Liver (tissue), 8 donors: ENCODE measurements at regions not wholly inside any gene's neighbourhood (a gene's known extent, or its start where the extent isn't known, plus 50 kb on each side); places are given as distances from the start of the nearest gene placed in this dataset.

Source experiments
- DNase-seq: peaks from one replicate; pipeline ENCODE4 v3.0.0-alpha.2; 2017; ENCODE audit warnings: low spot score
- H3K27ac ChIP-seq, 2 donors: one replicate each; pipeline ENCODE4 v1.7.0; 2013; ENCODE audit warnings: inconsistent platforms in 2 of 2, low read length in 2 of 2, control low read depth in 1 of 2, low read depth in 1 of 2, mild to moderate bottlenecking in 1 of 2
- H3K27me3 ChIP-seq, 4 donors: one replicate each; pipeline versions ENCODE4 v1.6.1 to v1.7.0; 2013; ENCODE audit warnings: low read length in 3 of 4, inconsistent platforms in 1 of 4, mild to moderate bottlenecking in 1 of 4, moderate library complexity in 1 of 4; ENCODE audit not compliant: control insufficient read depth in 4 of 4, insufficient read depth in 4 of 4
- H3K36me3 ChIP-seq, 4 donors: one replicate each; pipeline versions ENCODE4 v1.6.1 to v1.7.0; 2013; ENCODE audit warnings: low read length in 3 of 4, mild to moderate bottlenecking in 3 of 4, low read depth in 1 of 4, moderate library complexity in 1 of 4; ENCODE audit not compliant: control insufficient read depth in 4 of 4, insufficient read depth in 3 of 4
- H3K4me1 ChIP-seq, 4 donors: one replicate each; pipeline versions ENCODE4 v1.6.1 to v1.7.0; 2013; ENCODE audit warnings: low read length in 3 of 4, mild to moderate bottlenecking in 3 of 4, moderate library complexity in 1 of 4; ENCODE audit not compliant: control insufficient read depth in 4 of 4, insufficient read depth in 4 of 4
- H3K4me3 ChIP-seq, 3 donors: one replicate each; pipeline versions ENCODE4 v1.6.1 to v1.7.0; 2013; ENCODE audit warnings: low read length in 3 of 3, control low read depth in 1 of 3, low read depth in 1 of 3, mild to moderate bottlenecking in 1 of 3
- H3K9ac ChIP-seq, 2 donors: one replicate each; pipeline ENCODE4 v1.7.0; 2013; ENCODE audit warnings: low read length in 2 of 2, mild to moderate bottlenecking in 2 of 2, moderate library complexity in 2 of 2, control low read depth in 1 of 2, low read depth in 1 of 2
- H3K9me3 ChIP-seq, 4 donors: one replicate each; pipeline versions ENCODE4 v1.6.1 to v1.7.0; 2013; ENCODE audit warnings: low read length in 3 of 4; ENCODE audit not compliant: control insufficient read depth in 4 of 4
- ATF3 ChIP-seq: IDR thresholded peaks from 2 replicates; pipeline ENCODE4 v1.6.1; 2016; ENCODE audit warnings: antibody characterized with exemption
- CTCF ChIP-seq: fragments of 150-350 bp; IDR thresholded peaks from 2 replicates; pipeline ENCODE4 v1.5.1; 2017; ENCODE audit warnings: improper control_type of control experiment, low read depth, low read length; ENCODE audit not compliant: missing input control
- EGR1 ChIP-seq, 2 donors: IDR thresholded peaks; 2 replicates each; pipeline ENCODE4 v1.6.1; 2016 to 2018; ENCODE audit warnings: antibody characterized with exemption in 2 of 2, low read depth in 2 of 2
- FOXA1 ChIP-seq: IDR thresholded peaks from 2 replicates; pipeline ENCODE4 v1.6.1; 2016; ENCODE audit warnings: antibody characterized with exemption
- FOXA2 ChIP-seq: IDR thresholded peaks from 2 replicates; pipeline ENCODE4 v1.6.1; 2016; ENCODE audit warnings: antibody characterized with exemption
- GABPA ChIP-seq, 2 donors: IDR thresholded peaks in 1 of 2; conservative IDR thresholded peaks in 1 of 2; 2 replicates each; pipeline ENCODE4 v1.6.1; 2016; ENCODE audit warnings: antibody characterized with exemption in 2 of 2, mild to moderate bottlenecking in 1 of 2, moderate library complexity in 1 of 2
- HNF4A ChIP-seq, 2 donors: conservative IDR thresholded peaks; 2 replicates each; pipeline ENCODE4 v1.6.1; 2016; ENCODE audit warnings: antibody characterized with exemption in 2 of 2, mild to moderate bottlenecking in 2 of 2
- HNF4G ChIP-seq: IDR thresholded peaks from 2 replicates; pipeline ENCODE4 v1.6.1; 2016; ENCODE audit warnings: antibody characterized with exemption
- JUND ChIP-seq, 2 donors: IDR thresholded peaks; 2 replicates each; pipeline ENCODE4 v1.6.1; 2016; ENCODE audit warnings: antibody characterized with exemption in 2 of 2
- MAX ChIP-seq: IDR thresholded peaks from 2 replicates; pipeline ENCODE4 v1.6.1; 2016; ENCODE audit warnings: antibody characterized with exemption
- NR2F2 ChIP-seq: IDR thresholded peaks from 2 replicates; pipeline ENCODE4 v1.6.1; 2016; ENCODE audit warnings: antibody characterized with exemption
- RAD21 ChIP-seq, 2 donors: IDR thresholded peaks; 2 replicates each; pipeline ENCODE4 v1.6.1; 2016; ENCODE audit warnings: antibody characterized with exemption in 2 of 2, mild to moderate bottlenecking in 2 of 2
- REST ChIP-seq: IDR thresholded peaks from 2 replicates; pipeline ENCODE4 v1.6.1; 2016; ENCODE audit warnings: antibody characterized with exemption, mild to moderate bottlenecking
- RXRA ChIP-seq, 2 donors: IDR thresholded peaks; 2 replicates each; pipeline ENCODE4 v1.6.1; 2017 to 2018; ENCODE audit warnings: antibody characterized with exemption in 2 of 2, mild to moderate bottlenecking in 1 of 2
- SP1 ChIP-seq: IDR thresholded peaks from 2 replicates; pipeline ENCODE4 v1.6.1; 2018; ENCODE audit warnings: antibody characterized with exemption, mild to moderate bottlenecking
- TAF1 ChIP-seq: conservative IDR thresholded peaks from 2 replicates; pipeline ENCODE4 v1.6.1; 2016; ENCODE audit warnings: antibody characterized with exemption, mild to moderate bottlenecking
- YY1 ChIP-seq: IDR thresholded peaks from 2 replicates; pipeline ENCODE4 v1.6.1; 2016; ENCODE audit warnings: antibody characterized with exemption, mild to moderate bottlenecking
- ZBTB33 ChIP-seq: IDR thresholded peaks from 2 replicates; pipeline ENCODE4 v1.6.1; 2016; ENCODE audit warnings: antibody characterized with exemption
- WGBS: extraction: QIAGEN DNeasy Blood & Tissue Kit; methylation state at CpG from one replicate; pipeline ENCODE4 v1.1.7; 2013; 5-methylcytosine and 5-hydroxymethylcytosine counted together
- donor health status: healthy.
- donor health status: healthy.
- donor health status: healthy.
- donor health status: healthy.
- donor health status: healthy.

GRCh38 chr10:56258991-56259390 lies 102.1 kb downstream of the ZWINT start (continued):
- TF ChIP-seq CTCF (no peak), RXRA (IDR thresholded peaks at IDR 0.05) (no peak)

- Histone ChIP-seq H3K27me3 (no peaks in the 10 kb centered on the region), H3K9me3 (no peaks in the 10 kb centered on the region), H3K36me3 (no peaks in the 10 kb centered on the region), H3K9ac (no peak overlapping the region), H3K4me3 (no peak overlapping the region), H3K27ac (no peak overlapping the region), H3K4me1 (no peaks in the 10 kb centered on the region)
- TF ChIP-seq RAD21 (IDR thresholded peaks at IDR 0.05): no peak
- no peak for TF ChIP-seq MAX
- no peak for TF ChIP-seq FOXA2
- TF ChIP-seq SP1: no peak
- no peak for TF ChIP-seq EGR1 (IDR thresholded peaks at IDR 0.05; ENCODE audit: low read depth in 2 of 2)
- no peak for TF ChIP-seq HNF4G
- TF ChIP-seq NR2F2: no peak
- TF ChIP-seq JUND (IDR thresholded peaks at IDR 0.05): no peak
- no peak for TF ChIP-seq YY1
- TF ChIP-seq ZBTB33: no peak
- TF ChIP-seq TAF1: no peak
- no peak for TF ChIP-seq RXRA (IDR thresholded peaks at IDR 0.05)
- TF ChIP-seq REST: no peak
- TF ChIP-seq GABPA (IDR thresholded peaks at IDR 0.05 in 1 of 2, conservative IDR thresholded peaks at IDR 0.05 in 1 of 2): no peak
- TF ChIP-seq ATF3: no peak
- TF ChIP-seq CTCF: no peak
- TF ChIP-seq FOXA1: no peak
- TF ChIP-seq HNF4A (conservative IDR thresholded peaks at IDR 0.05): no peak
- no peak for DNase-seq
- 51% methylated on average over 2 of the region's 2 CpGs for WGBS
Observed at GRCh38 chr10:56258378-56258777, 102.7 kb downstream of the ZWINT start.
